ENCODE measurements at regions not wholly inside any gene's neighbourhood (a gene's known extent, or its start where the extent isn't known, plus 50 kb on each side); places are given as distances from the start of the nearest gene placed in this dataset.

- H3K4me3 ChIP-seq (ENCODE audit: severe bottlenecking), result no peak overlapping the region
- TF ChIP-seq CTCF (IDR thresholded peaks at IDR 0.05; ENCODE audit: poor library complexity, severe bottlenecking), result no peak
- no peaks in the 10 kb centered on the region for H3K36me3 ChIP-seq (ENCODE audit: low read depth)
- DNase-seq (ENCODE audit: low spot score), result no peak
- no peak overlapping the region for H3K27ac ChIP-seq (ENCODE audit: poor library complexity, severe bottlenecking)
- H3K27me3 ChIP-seq (ENCODE audit: insufficient read depth, poor library complexity, severe bottlenecking), result peaks cover 2% of the 10 kb centered on the region
- H3K9me3 ChIP-seq (ENCODE audit: severe bottlenecking), result no peaks in the 10 kb centered on the region
- H3K4me1 ChIP-seq (ENCODE audit: insufficient read depth, poor library complexity, severe bottlenecking), result peaks cover 4% of the 10 kb centered on the region
- ATAC-seq (ENCODE audit: low read depth), result no peak
Measured at GRCh38 chr1:34270181-34270580, 93.5 kb downstream of the C1orf94 start.

GRCh38 chr1:34272152-34272551 is 95.4 kb downstream of the C1orf94 start:
- no peak overlapping the region for H3K4me3 ChIP-seq (ENCODE audit: severe bottlenecking)
- no peak for ATAC-seq (ENCODE audit: low read depth)
- no peak for DNase-seq (ENCODE audit: low spot score)
- H3K27ac ChIP-seq (ENCODE audit: poor library complexity, severe bottlenecking), result no peak overlapping the region
- no peaks in the 10 kb centered on the region for H3K4me1 ChIP-seq (ENCODE audit: insufficient read depth, poor library complexity, severe bottlenecking)
- H3K9me3 ChIP-seq (ENCODE audit: severe bottlenecking), result peaks cover 2% of the 10 kb centered on the region
- no peaks in the 10 kb centered on the region for H3K27me3 ChIP-seq (ENCODE audit: insufficient read depth, poor library complexity, severe bottlenecking)
- no peak for TF ChIP-seq CTCF (IDR thresholded peaks at IDR 0.05; ENCODE audit: poor library complexity, severe bottlenecking)
- no peaks in the 10 kb centered on the region for H3K36me3 ChIP-seq (ENCODE audit: low read depth)

GRCh38 chr1:34275150-34275549 is 98.4 kb downstream of the C1orf94 start:
- Histone ChIP-seq H3K27ac (ENCODE audit: poor library complexity, severe bottlenecking) (no peak overlapping the region), H3K9me3 (ENCODE audit: severe bottlenecking) (peaks cover 2% of the 10 kb centered on the region), H3K27me3 (ENCODE audit: insufficient read depth, poor library complexity, severe bottlenecking) (no peaks in the 10 kb centered on the region), H3K36me3 (ENCODE audit: low read depth) (no peaks in the 10 kb centered on the region), H3K4me3 (ENCODE audit: severe bottlenecking) (no peak overlapping the region), H3K4me1 (ENCODE audit: insufficient read depth, poor library complexity, severe bottlenecking) (no peaks in the 10 kb centered on the region)
- no peak for TF ChIP-seq CTCF (IDR thresholded peaks at IDR 0.05; ENCODE audit: poor library complexity, severe bottlenecking)
- ATAC-seq (ENCODE audit: low read depth) (no peak), DNase-seq (ENCODE audit: low spot score) (no peak)

- H3K9me3 ChIP-seq (ENCODE audit: severe bottlenecking), result peaks cover 2% of the 10 kb centered on the region
- no peaks in the 10 kb centered on the region for H3K4me1 ChIP-seq (ENCODE audit: insufficient read depth, poor library complexity, severe bottlenecking)
- no peaks in the 10 kb centered on the region for H3K27me3 ChIP-seq (ENCODE audit: insufficient read depth, poor library complexity, severe bottlenecking)
- no peak overlapping the region for H3K27ac ChIP-seq (ENCODE audit: poor library complexity, severe bottlenecking)
- no peak overlapping the region for H3K4me3 ChIP-seq (ENCODE audit: severe bottlenecking)
- DNase-seq (ENCODE audit: low spot score) (no peak), ATAC-seq (ENCODE audit: low read depth) (no peak)
- TF ChIP-seq CTCF (IDR thresholded peaks at IDR 0.05; ENCODE audit: poor library complexity, severe bottlenecking), result no peak
- H3K36me3 ChIP-seq (ENCODE audit: low read depth), result no peaks in the 10 kb centered on the region
Measured at GRCh38 chr1:34276606-34277005, 99.9 kb downstream of the C1orf94 start.

- Histone ChIP-seq H3K4me1 (ENCODE audit: insufficient read depth, poor library complexity, severe bottlenecking) (no peaks in the 10 kb centered on the region), H3K9me3 (ENCODE audit: severe bottlenecking) (peaks cover 2% of the 10 kb centered on the region), H3K4me3 (ENCODE audit: severe bottlenecking) (no peak overlapping the region), H3K36me3 (ENCODE audit: low read depth) (no peaks in the 10 kb centered on the region), H3K27ac (ENCODE audit: poor library complexity, severe bottlenecking) (no peak overlapping the region), H3K27me3 (ENCODE audit: insufficient read depth, poor library complexity, severe bottlenecking) (no peaks in the 10 kb centered on the region)
- no peak for DNase-seq (ENCODE audit: low spot score)
- ATAC-seq (ENCODE audit: low read depth), result no peak
- TF ChIP-seq CTCF (IDR thresholded peaks at IDR 0.05; ENCODE audit: poor library complexity, severe bottlenecking), result no peak
Measured at GRCh38 chr1:34277150-34277549, 100.4 kb downstream of the C1orf94 start.
